ENCODE measurements at regions not wholly inside any gene's neighbourhood (a gene's known extent, or its start where the extent isn't known, plus 50 kb on each side); places are given as distances from the start of the nearest gene placed in this dataset.
"Not testable (repeated sequence)": the region's sequence is repeated elsewhere in the genome, so short reads cannot be mapped to it uniquely, and the experiment has no call there.

GRCh38 chr5:100683881-100684280 is 148.7 kb downstream of the FAM174A start:
- H3K27me3 Mint-ChIP-seq: no peaks in the 10 kb centered on the region
- H3K27ac Mint-ChIP-seq: no peak overlapping the region
- H3K4me3 Mint-ChIP-seq: no peak overlapping the region
- peaks cover 4% of the 10 kb centered on the region for H3K36me3 Mint-ChIP-seq (ENCODE audit: low read depth)
- no peak for ATAC-seq
- H3K9me3 Mint-ChIP-seq: peaks cover 43% of the 10 kb centered on the region
- DNase-seq: no peak
- H3K4me1 Mint-ChIP-seq: no peaks in the 10 kb centered on the region

- not testable (repeated sequence) for H3K4me1 Mint-ChIP-seq; H3K36me3 Mint-ChIP-seq (ENCODE audit: low read depth); H3K27ac Mint-ChIP-seq; H3K27me3 Mint-ChIP-seq; H3K4me3 Mint-ChIP-seq; DNase-seq; ATAC-seq
- peaks cover 34% of the 10 kb centered on the region for H3K9me3 Mint-ChIP-seq
Observed at GRCh38 chr5:100685122-100685521, 149.9 kb downstream of the FAM174A start.

GRCh38 chr5:100688834-100689233 is 153.7 kb downstream of the FAM174A start:
- not testable (repeated sequence) for H3K27me3 Mint-ChIP-seq; H3K36me3 Mint-ChIP-seq (ENCODE audit: low read depth); H3K27ac Mint-ChIP-seq; ATAC-seq; DNase-seq; H3K4me3 Mint-ChIP-seq; H3K4me1 Mint-ChIP-seq
- peaks cover 10% of the 10 kb centered on the region for H3K9me3 Mint-ChIP-seq

GRCh38 chr5:100690036-100690560 is 154.9 kb downstream of the FAM174A start:
- DNase-seq: no peak
- Mint-ChIP-seq H3K9me3 (no peaks in the 10 kb centered on the region), H3K27me3 (no peaks in the 10 kb centered on the region), H3K27ac (no peak overlapping the region), H3K36me3 (ENCODE audit: low read depth) (no peaks in the 10 kb centered on the region), H3K4me1 (no peaks in the 10 kb centered on the region), H3K4me3 (no peak overlapping the region)
- no peak for ATAC-seq

GRCh38 chr5:100691085-100691484 is 155.9 kb downstream of the FAM174A start:
- no peak for ATAC-seq
- H3K4me1 Mint-ChIP-seq: no peaks in the 10 kb centered on the region
- no peak for DNase-seq
- H3K27ac Mint-ChIP-seq: no peak overlapping the region
- H3K9me3 Mint-ChIP-seq: no peaks in the 10 kb centered on the region
- no peaks in the 10 kb centered on the region for H3K27me3 Mint-ChIP-seq
- no peak overlapping the region for H3K4me3 Mint-ChIP-seq
- no peaks in the 10 kb centered on the region for H3K36me3 Mint-ChIP-seq (ENCODE audit: low read depth)

GRCh38 chr5:100691548-100691947 is 156.4 kb downstream of the FAM174A start:
- ATAC-seq (no peak), DNase-seq (no peak)
- Mint-ChIP-seq H3K4me1 (no peaks in the 10 kb centered on the region), H3K36me3 (ENCODE audit: low read depth) (no peaks in the 10 kb centered on the region), H3K27me3 (no peaks in the 10 kb centered on the region), H3K27ac (no peak overlapping the region), H3K4me3 (no peak overlapping the region), H3K9me3 (no peaks in the 10 kb centered on the region)

GRCh38 chr5:100693481-100693880 is 158.3 kb downstream of the FAM174A start:
- Mint-ChIP-seq H3K27ac (no peak overlapping the region), H3K4me3 (no peak overlapping the region), H3K27me3 (no peaks in the 10 kb centered on the region), H3K4me1 (no peaks in the 10 kb centered on the region), H3K36me3 (ENCODE audit: low read depth) (no peaks in the 10 kb centered on the region), H3K9me3 (no peaks in the 10 kb centered on the region)
- no peak for DNase-seq
- no peak for ATAC-seq

GRCh38 chr5:100694100-100694499 is 158.9 kb downstream of the FAM174A start:
- H3K36me3 Mint-ChIP-seq (ENCODE audit: low read depth): no peaks in the 10 kb centered on the region
- no peak overlapping the region for H3K4me3 Mint-ChIP-seq
- H3K27ac Mint-ChIP-seq: no peak overlapping the region
- no peak for DNase-seq
- H3K4me1 Mint-ChIP-seq: no peaks in the 10 kb centered on the region
- H3K27me3 Mint-ChIP-seq: no peaks in the 10 kb centered on the region
- H3K9me3 Mint-ChIP-seq: no peaks in the 10 kb centered on the region
- ATAC-seq: no peak

GRCh38 chr5:100697970-100698369 is 162.8 kb downstream of the FAM174A start:
- no peaks in the 10 kb centered on the region for H3K4me1 Mint-ChIP-seq
- DNase-seq (no peak), ATAC-seq (no peak)
- H3K27ac Mint-ChIP-seq: no peak overlapping the region
- no peaks in the 10 kb centered on the region for H3K27me3 Mint-ChIP-seq
- no peaks in the 10 kb centered on the region for H3K36me3 Mint-ChIP-seq (ENCODE audit: low read depth)
- H3K4me3 Mint-ChIP-seq: no peak overlapping the region
- H3K9me3 Mint-ChIP-seq: no peaks in the 10 kb centered on the region

GRCh38 chr5:100706776-100707175 is 171.6 kb downstream of the FAM174A start:
- H3K27ac Mint-ChIP-seq: no peak overlapping the region
- no peak overlapping the region for H3K4me3 Mint-ChIP-seq
- H3K4me1 Mint-ChIP-seq: no peaks in the 10 kb centered on the region
- DNase-seq: no peak
- no peaks in the 10 kb centered on the region for H3K9me3 Mint-ChIP-seq
- H3K27me3 Mint-ChIP-seq: no peaks in the 10 kb centered on the region
- no peaks in the 10 kb centered on the region for H3K36me3 Mint-ChIP-seq (ENCODE audit: low read depth)
- no peak for ATAC-seq

GRCh38 chr5:100708645-100709171 is 173.5 kb downstream of the FAM174A start:
- no peaks in the 10 kb centered on the region for H3K4me1 Mint-ChIP-seq

GRCh38 chr5:100709771-100710170 is 174.6 kb downstream of the FAM174A start:
- DNase-seq (no peak), ATAC-seq (no peak)
- H3K9me3 Mint-ChIP-seq: no peaks in the 10 kb centered on the region
- H3K27ac Mint-ChIP-seq: no peak overlapping the region
- H3K36me3 Mint-ChIP-seq (ENCODE audit: low read depth): no peaks in the 10 kb centered on the region
- no peak overlapping the region for H3K4me3 Mint-ChIP-seq
- no peaks in the 10 kb centered on the region for H3K4me1 Mint-ChIP-seq
- H3K27me3 Mint-ChIP-seq: peaks cover 3% of the 10 kb centered on the region

More at GRCh38 chr5:100708645-100709171, 173.5 kb downstream of the FAM174A start:
- no peak for DNase-seq
- H3K27ac Mint-ChIP-seq: no peak overlapping the region
- H3K4me3 Mint-ChIP-seq: no peak overlapping the region
- H3K9me3 Mint-ChIP-seq: no peaks in the 10 kb centered on the region
- no peaks in the 10 kb centered on the region for H3K27me3 Mint-ChIP-seq
- no peaks in the 10 kb centered on the region for H3K36me3 Mint-ChIP-seq (ENCODE audit: low read depth)
- ATAC-seq: no peak

GRCh38 chr5:100714780-100715179 is 179.6 kb downstream of the FAM174A start:
- not testable (repeated sequence) for DNase-seq; H3K4me3 Mint-ChIP-seq; ATAC-seq; H3K4me1 Mint-ChIP-seq; H3K36me3 Mint-ChIP-seq (ENCODE audit: low read depth); H3K27ac Mint-ChIP-seq; H3K27me3 Mint-ChIP-seq; H3K9me3 Mint-ChIP-seq

GRCh38 chr5:100722657-100723056 is 180.4 kb downstream of the ST8SIA4 start:
- no peak for ATAC-seq
- no peaks in the 10 kb centered on the region for H3K36me3 Mint-ChIP-seq (ENCODE audit: low read depth)
- H3K4me3 Mint-ChIP-seq: no peak overlapping the region
- H3K27ac Mint-ChIP-seq: no peak overlapping the region
- DNase-seq: no peak
- no peaks in the 10 kb centered on the region for H3K27me3 Mint-ChIP-seq
- H3K9me3 Mint-ChIP-seq: no peaks in the 10 kb centered on the region
- no peaks in the 10 kb centered on the region for H3K4me1 Mint-ChIP-seq

- H3K4me1 Mint-ChIP-seq: no peaks in the 10 kb centered on the region
- no peak for DNase-seq
- no peaks in the 10 kb centered on the region for H3K36me3 Mint-ChIP-seq (ENCODE audit: low read depth)
- no peak for ATAC-seq
- no peaks in the 10 kb centered on the region for H3K27me3 Mint-ChIP-seq
- no peaks in the 10 kb centered on the region for H3K9me3 Mint-ChIP-seq
- no peak overlapping the region for H3K27ac Mint-ChIP-seq
- H3K4me3 Mint-ChIP-seq: no peak overlapping the region
Observed at GRCh38 chr5:100723229-100723628, 179.9 kb downstream of the ST8SIA4 start.

- Mint-ChIP-seq H3K4me3 (no peak overlapping the region), H3K9me3 (no peaks in the 10 kb centered on the region), H3K27me3 (no peaks in the 10 kb centered on the region), H3K27ac (no peak overlapping the region), H3K4me1 (peaks cover 2% of the 10 kb centered on the region), H3K36me3 (ENCODE audit: low read depth) (no peaks in the 10 kb centered on the region)
- no peak for ATAC-seq
- DNase-seq: no peak
Observed at GRCh38 chr5:100726116-100726515, 177.0 kb downstream of the ST8SIA4 start.
